ENCODE measurements at regions not wholly inside any gene's neighbourhood (a gene's known extent, or its start where the extent isn't known, plus 50 kb on each side); places are given as distances from the start of the nearest gene placed in this dataset.
"Not testable (repeated sequence)": the region's sequence is repeated elsewhere in the genome, so short reads cannot be mapped to it uniquely, and the experiment has no call there.

- no peak for DNase-seq (ENCODE audit: low read depth)
Measured at GRCh38 chr2:2896643-2897042, 481.0 kb downstream of the EIPR1 start.

DNA sequence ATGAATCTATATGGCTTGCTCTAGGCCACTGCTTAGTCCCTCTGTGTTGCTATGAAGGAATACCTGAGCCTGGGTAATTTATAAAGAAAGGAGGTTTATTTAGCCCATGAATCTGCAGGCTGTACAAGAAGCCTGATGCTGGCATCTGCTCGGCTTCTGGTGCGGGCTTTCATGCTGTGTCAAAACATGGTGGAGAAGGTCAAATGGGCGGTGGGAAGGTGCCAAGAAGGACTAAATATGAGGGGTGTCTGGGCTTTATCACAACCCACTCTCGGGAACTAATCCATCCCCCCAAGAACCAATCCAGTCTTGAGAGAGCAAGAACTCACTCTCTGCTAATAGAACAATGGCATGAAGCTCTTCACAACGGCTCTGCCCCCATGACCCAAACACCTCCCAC lies 481.6 kb downstream of the EIPR1 start:
- no peak for DNase-seq (ENCODE audit: low read depth)

GRCh38 chr2:2894011-2894410 lies 483.6 kb downstream of the EIPR1 start:
- DNase-seq (ENCODE audit: low read depth) = not testable (repeated sequence)

GRCh38 chr2:2892892-2893291 lies 484.7 kb downstream of the EIPR1 start:
- DNase-seq (ENCODE audit: low read depth) = no peak

GRCh38 chr2:2892378-2892777 lies 485.2 kb downstream of the EIPR1 start:
- DNase-seq (ENCODE audit: low read depth) = no peak

DNA sequence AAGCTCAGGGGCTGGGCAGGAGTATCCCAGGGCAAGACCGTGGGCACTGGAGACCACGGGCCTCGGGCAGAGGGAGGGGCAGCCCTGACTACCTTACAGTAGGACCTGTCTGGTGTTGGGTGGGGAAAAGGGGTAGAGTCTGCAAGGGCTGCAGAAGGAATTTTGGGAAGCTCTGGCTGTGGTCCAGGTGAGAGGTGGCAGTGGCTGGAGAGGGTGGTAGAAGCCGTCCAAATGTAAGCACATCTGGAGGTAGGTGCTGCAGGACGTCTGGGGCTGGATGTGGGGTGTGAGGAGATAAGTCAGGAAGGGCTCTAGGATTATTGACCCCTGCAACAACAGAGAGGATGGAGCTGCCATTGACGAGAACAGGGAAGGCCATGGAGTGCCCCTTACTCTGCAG lies 486.7 kb downstream of the EIPR1 start:
- DNase-seq (ENCODE audit: low read depth) = no peak

DNA sequence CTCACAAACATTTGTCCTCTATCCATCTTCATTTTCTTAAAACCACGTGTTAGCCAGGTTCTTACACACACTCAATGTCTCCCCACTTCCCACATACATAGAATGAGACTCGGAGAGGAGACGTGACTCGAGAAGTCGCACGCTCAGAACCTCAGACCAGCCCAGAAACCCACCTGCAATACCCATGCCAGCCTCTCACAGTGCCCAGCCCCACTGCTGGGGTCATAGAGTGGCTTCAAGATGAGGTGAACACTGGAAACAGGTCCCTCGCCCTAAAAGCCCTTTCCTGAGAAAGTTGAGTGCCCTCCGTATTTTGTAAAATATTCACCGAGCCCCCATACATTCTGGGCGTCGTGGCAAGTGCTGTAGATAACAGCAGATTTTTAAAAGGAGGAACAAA lies 487.4 kb downstream of the EIPR1 start:
- DNase-seq (ENCODE audit: low read depth) = no peak

DNA sequence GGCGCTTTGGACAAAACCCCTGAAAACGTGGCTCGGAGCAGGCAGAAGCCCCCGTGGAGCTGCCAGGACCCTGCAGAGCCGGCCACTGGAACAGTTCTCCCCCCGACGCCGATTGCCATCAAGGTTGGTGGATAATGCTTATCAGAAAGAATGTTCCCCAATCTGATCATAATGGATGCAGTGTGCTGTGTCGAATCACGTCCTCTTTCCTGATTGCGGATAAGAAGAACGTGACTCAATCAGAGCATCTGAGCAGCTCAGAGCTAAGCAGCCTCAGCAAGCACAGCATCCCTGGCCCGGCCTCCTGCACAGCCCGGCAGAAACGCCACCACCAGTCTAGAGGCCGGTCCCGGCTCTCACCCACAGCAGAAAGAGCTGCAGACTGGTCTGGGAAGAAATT lies 488.0 kb downstream of the EIPR1 start:
- no peak for DNase-seq (ENCODE audit: low read depth)

- no peak for DNase-seq (ENCODE audit: low read depth)
Measured at GRCh38 chr2:2889141-2889540, 488.5 kb downstream of the EIPR1 start.

DNA sequence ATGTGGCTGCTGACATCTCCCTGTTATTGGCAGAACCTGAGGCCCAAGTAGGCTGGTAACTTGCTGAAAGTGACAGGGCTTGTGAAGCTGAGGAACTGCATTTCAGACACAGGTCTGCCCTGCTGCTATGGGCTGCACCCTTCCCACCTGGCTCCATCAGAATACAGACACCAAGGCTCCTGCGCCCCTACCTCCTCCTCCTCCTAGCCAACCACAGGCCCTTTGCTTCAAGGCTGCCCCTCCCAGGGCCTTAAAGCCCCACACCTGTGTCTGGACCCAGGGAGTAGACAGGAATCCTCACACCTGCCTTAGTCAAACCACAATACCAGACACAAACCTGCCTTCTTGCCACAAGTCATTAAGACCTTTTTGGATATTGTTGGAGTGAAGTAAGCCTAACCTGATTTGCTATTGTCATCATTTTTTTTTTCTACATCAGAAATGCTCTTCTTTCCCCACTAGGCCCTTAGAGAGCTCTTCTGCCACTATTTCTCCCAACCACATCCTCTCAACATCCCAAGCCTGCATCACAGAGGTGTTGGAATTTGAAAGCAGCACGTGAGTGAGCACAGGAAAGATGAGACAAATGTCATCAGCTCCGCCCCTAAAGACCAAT lies 489.7 kb downstream of the EIPR1 start:
- no peak for DNase-seq (ENCODE audit: low read depth)

- no peak for DNase-seq (ENCODE audit: low read depth)
Measured at GRCh38 chr2:2886922-2887321, 490.7 kb downstream of the EIPR1 start.

DNA sequence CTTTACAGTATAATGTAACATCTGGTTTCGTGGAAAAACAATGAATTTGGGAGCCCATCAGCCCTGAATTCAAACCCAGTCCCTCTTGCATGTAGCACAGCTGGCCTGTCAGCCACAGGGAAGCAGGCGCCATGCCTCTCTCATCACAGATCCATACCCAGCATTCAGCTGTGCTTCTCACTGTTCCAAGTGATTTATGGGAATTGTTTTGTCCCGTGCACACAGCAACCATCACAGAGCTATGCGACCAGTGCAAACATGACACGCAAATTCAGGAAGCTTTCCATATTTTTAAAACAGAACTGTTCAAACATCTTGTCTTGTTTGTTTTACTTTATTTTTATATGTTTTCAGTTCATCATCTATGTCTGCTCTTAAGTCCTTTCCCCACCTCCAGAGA lies 496.1 kb downstream of the EIPR1 start:
- no peak for DNase-seq (ENCODE audit: low read depth)

DNA sequence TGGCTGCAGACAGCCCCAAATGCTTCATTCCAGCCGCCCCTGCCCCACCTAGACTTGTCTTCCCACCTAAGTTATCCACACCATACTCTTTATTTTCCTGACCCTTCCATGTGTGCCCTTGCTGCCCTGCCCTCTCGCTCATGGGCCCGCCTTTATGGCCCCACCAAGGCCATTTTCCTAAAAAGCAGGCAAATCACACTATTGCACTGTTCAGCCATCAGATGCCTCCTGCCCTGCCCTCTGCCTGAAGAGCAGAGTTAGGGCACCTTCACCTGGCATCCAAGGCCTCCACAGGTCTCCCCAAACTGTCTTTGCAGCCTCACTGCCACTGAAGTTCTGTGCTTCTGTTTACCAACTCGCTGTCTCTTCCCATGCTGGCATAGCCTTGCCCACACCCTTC lies 496.7 kb downstream of the EIPR1 start:
- no peak for DNase-seq (ENCODE audit: low read depth)

DNA sequence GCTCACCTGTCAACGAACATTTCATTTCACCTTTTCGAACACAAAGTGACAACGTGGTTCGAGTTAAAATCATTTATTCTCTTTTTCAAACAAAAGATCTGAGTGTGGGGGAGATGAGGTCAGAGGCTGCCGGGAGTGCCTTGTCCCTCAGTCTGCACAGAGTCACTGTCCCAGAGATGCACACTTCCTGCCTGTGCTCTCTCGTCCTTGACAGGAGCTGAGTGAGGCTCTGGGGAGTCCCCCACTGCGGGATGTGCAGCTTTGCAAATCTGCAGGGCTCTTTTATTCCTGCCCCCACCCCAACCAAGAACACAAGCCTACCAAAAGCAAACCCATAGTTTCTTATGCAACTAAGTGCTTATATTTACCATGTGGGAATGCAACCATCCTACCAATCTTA lies 497.8 kb downstream of the EIPR1 start:
- DNase-seq (ENCODE audit: low read depth) = no peak

GRCh38 chr2:2879071-2879470 lies 498.5 kb downstream of the EIPR1 start:
- no peak for DNase-seq (ENCODE audit: low read depth)

- no peak for DNase-seq (ENCODE audit: low read depth)
Measured at GRCh38 chr2:2877427-2877826, 500.2 kb downstream of the EIPR1 start.

- no peak for DNase-seq (ENCODE audit: low read depth)
Measured at GRCh38 chr2:2876331-2877221, 501.0 kb downstream of the EIPR1 start.

DNA sequence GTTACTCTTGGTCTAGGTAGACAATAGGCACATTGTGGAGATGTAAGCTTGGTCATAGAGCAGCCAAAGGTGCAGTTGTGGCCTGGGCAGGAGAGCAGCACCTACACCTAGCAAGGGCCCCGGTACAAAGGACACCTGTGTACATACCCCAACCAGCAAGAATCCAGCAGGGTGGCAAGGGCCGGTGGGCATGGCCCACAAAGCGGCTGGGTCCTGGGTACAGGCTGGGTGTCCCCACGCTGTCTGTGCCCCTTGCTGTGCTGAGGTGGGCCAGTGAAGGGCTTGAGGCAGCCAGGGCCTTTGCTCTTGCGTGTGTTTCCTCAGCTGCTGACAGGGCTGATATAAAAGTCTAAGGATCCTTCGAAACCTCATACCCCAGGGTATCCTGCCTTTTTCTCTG lies 501.8 kb downstream of the EIPR1 start:
- DNase-seq (ENCODE audit: low read depth) = no peak

- no peak for DNase-seq (ENCODE audit: low read depth)
Measured at GRCh38 chr2:2875296-2875695, 502.3 kb downstream of the EIPR1 start.

- DNase-seq (ENCODE audit: low read depth) = no peak
Measured at GRCh38 chr2:2874805-2875204, 502.8 kb downstream of the EIPR1 start.

DNA sequence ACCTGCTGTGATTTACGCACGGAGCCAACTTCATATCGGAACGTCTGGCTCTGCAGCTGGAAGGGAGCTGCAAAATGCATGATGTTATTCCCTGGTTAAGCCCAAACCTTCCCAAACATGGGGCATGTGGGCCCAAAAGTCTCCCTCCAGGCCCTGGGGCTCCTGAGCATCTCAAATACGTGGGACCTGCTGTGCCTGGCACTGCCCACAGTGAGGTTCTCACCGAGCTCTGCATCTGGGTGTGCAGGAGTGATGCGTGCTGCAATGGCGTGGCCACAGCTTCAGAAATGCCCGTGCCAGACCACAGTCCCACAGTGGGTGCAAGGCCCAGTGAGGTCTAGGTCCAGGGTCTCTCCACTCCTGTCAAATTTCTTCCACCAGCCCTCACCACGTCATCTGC lies 503.3 kb downstream of the EIPR1 start:
- no peak for DNase-seq (ENCODE audit: low read depth)

GRCh38 chr2:2873450-2873811 lies 504.2 kb downstream of the EIPR1 start:
- DNase-seq (ENCODE audit: low read depth) = no peak

GRCh38 chr2:2872713-2873449 lies 504.7 kb downstream of the EIPR1 start:
- DNase-seq (ENCODE audit: low read depth) = no peak
